Activated gamma-delta T cell treated with Interleukin-2 at 50 U/mL for 16 hours (primary cell): ENCODE measurements at regions not wholly inside any gene's neighbourhood (a gene's known extent, or its start where the extent isn't known, plus 50 kb on each side); places are given as distances from the start of the nearest gene placed in this dataset.
"Not testable (repeated sequence)": the region's sequence is repeated elsewhere in the genome, so short reads cannot be mapped to it uniquely, and the experiment has no call there.

ENCODE experiments used
- DNase-seq: peaks from one replicate; pipeline ENCODE4 v3.0.0-alpha.2; 2020

- DNase-seq: no peak
Measured at GRCh38 chr15:70522323-70522966, 240.9 kb downstream of the UACA start.

GRCh38 chr15:70521576-70522322, 241.6 kb downstream of the UACA start:
- DNase-seq: no peak

- DNase-seq: no peak
Measured at GRCh38 chr15:70519616-70520015, 243.7 kb downstream of the UACA start.

GRCh38 chr15:70519004-70519365, 244.4 kb downstream of the UACA start:
- no peak for DNase-seq

- DNase-seq: no peak
Measured at GRCh38 chr15:70518201-70519003, 245.0 kb downstream of the UACA start.

- DNase-seq: no peak
Measured at GRCh38 chr15:70517194-70517590, 246.2 kb downstream of the UACA start.

- DNase-seq: no peak
Measured at GRCh38 chr15:70516408-70517193, 246.8 kb downstream of the UACA start.

GRCh38 chr15:70514251-70514650, 249.1 kb downstream of the UACA start:
- no peak for DNase-seq

GRCh38 chr15:70513819-70514218, 249.5 kb downstream of the UACA start:
- DNase-seq: no peak

- DNase-seq: peak; percentile 47
Measured at GRCh38 chr15:70512772-70513362, 250.5 kb downstream of the UACA start.

- DNase-seq: not testable (repeated sequence)
Measured at GRCh38 chr15:70511972-70512587, 251.3 kb downstream of the UACA start.

- DNase-seq: no peak
Measured at GRCh38 chr15:70510433-70510832, 252.9 kb downstream of the UACA start.

- DNase-seq: no peak
Measured at GRCh38 chr15:70509731-70510143, 253.6 kb downstream of the UACA start.

- DNase-seq: no peak
Measured at GRCh38 chr15:70509282-70509662, 254.1 kb downstream of the UACA start.

- DNase-seq: no peak
Measured at GRCh38 chr15:70508561-70509281, 254.6 kb downstream of the UACA start.

GRCh38 chr15:70507772-70508371, 255.5 kb downstream of the UACA start:
- no peak for DNase-seq

GRCh38 chr15:70505936-70506912, 257.1 kb downstream of the UACA start:
- no peak for DNase-seq

- no peak for DNase-seq
Measured at GRCh38 chr15:70505411-70505919, 257.9 kb downstream of the UACA start.

GRCh38 chr15:70504988-70505387, 258.4 kb downstream of the UACA start:
- no peak for DNase-seq
